GM12865 (cell line): ENCODE measurements at regions not wholly inside any gene's neighbourhood (a gene's known extent, or its start where the extent isn't known, plus 50 kb on each side); places are given as distances from the start of the nearest gene placed in this dataset.
"Not testable (repeated sequence)": the region's sequence is repeated elsewhere in the genome, so short reads cannot be mapped to it uniquely, and the experiment has no call there.

Experiments used
- DNase-seq: peaks from one replicate; pipeline ENCODE4 v3.0.0; 2010; ENCODE audit warnings: low read depth
- H3K4me3 ChIP-seq: 2 replicates; pipeline ENCODE4 v1.5.1; 2011; ENCODE audit warnings: mild to moderate bottlenecking, low read depth, low read length, control low read depth
- TF ChIP-seq, protein P1 (sequence below): IDR thresholded peaks from 2 replicates; pipeline ENCODE4 v1.5.1; 2011; ENCODE audit warnings: low read length, control low read depth, low read depth, inconsistent platforms; ENCODE audit not compliant: insufficient read depth; ENCODE audit errors: missing control alignments

DNA sequence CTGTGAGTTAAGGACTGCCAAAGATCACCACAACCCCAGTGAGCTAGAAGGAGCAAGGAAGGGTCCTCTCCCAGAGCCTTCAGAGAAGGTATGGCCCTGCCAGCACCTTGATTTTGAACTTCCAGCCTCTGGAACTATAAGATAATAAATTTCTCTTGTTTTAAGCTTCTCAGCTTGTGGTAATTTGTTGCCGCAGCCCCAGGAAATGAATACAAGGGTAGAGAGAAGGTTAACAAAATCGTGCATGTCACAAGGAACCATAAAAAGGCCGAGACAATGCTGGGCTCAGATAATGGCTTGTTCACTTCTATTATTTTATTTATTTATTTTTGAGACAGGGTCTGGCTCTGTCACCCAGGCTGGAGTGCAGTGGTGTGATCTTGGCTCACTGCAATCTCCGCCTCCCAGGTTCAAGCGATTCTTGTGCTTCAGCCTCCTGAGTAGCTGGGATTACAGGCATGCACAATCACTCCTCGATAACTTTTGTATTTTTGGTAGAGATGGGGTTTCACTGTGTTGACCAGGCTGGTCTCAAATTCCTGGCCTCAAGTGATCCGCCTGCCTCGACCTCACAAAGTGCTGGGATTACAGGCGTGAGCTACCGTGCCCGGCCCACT, 71.5 kb downstream of the WSB1 start:
- not testable (repeated sequence) for DNase-seq, H3K4me3 ChIP-seq

DNA sequence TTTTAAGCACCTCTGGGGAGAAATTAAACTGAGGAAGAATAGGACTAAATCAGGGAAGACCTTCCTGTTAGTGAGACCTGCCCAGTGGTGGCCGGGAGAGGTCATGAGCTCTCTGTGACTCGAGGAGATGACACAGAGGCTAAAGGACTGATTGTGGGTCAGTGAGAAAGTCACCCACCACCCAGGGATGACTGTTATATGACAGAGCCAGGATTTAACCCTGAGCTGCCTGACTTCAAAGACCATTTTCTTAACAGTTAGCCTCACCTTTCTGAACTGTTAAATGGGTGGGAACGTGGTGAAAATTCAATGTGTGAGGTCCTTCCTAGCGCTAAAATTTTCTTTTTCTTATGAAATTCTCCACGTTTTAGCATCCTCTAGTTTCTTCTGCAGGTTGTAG, 72.5 kb downstream of the WSB1 start:
- TF ChIP-seq, protein P1, sequence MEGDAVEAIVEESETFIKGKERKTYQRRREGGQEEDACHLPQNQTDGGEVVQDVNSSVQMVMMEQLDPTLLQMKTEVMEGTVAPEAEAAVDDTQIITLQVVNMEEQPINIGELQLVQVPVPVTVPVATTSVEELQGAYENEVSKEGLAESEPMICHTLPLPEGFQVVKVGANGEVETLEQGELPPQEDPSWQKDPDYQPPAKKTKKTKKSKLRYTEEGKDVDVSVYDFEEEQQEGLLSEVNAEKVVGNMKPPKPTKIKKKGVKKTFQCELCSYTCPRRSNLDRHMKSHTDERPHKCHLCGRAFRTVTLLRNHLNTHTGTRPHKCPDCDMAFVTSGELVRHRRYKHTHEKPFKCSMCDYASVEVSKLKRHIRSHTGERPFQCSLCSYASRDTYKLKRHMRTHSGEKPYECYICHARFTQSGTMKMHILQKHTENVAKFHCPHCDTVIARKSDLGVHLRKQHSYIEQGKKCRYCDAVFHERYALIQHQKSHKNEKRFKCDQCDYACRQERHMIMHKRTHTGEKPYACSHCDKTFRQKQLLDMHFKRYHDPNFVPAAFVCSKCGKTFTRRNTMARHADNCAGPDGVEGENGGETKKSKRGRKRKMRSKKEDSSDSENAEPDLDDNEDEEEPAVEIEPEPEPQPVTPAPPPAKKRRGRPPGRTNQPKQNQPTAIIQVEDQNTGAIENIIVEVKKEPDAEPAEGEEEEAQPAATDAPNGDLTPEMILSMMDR: no peak
- H3K4me3 ChIP-seq: no peak overlapping the region
- no peak for DNase-seq

DNA sequence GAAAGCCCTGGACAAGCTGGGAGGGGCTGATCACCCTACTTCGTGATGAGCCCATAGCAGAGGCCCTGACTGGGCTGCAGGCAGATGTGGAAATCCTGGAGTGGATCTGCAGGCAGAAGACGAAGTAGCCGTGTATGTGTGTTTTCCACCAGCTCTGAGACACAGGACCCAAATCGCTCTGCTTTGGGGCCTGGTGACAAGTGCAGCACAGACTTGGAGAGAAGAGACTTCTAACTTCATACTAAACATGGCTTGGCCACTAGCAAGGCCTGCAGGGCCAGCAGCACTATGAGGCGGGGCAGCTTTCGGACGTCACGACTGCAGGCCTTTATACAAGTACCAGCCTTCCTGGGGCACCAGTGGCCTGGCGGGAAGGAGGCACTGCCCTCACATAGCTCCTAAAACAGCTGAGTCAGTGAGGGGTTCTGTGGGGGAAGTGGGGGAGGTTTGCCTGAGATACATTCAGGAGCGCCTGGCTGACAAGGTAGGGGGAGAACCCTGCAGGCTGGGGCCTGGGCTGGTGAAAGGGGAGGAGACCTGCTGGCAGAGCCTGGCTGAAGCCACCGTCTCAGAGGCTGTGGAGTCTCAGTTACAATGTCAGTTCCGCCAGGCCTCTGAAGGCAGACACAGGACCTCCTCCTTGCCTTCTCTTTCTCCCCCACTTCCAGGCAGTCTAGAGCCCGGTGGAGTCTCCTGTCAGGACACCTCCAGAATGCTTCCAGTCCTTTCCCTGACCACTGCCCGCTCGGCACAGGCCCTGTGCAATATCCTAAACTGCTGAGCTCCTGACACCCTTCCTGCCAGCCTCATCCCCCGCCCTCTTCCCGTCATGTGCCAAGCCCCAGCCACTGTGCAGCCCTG, 73.4 kb downstream of the WSB1 start:
- TF ChIP-seq, protein P1: no peak
- no peak for DNase-seq

DNA sequence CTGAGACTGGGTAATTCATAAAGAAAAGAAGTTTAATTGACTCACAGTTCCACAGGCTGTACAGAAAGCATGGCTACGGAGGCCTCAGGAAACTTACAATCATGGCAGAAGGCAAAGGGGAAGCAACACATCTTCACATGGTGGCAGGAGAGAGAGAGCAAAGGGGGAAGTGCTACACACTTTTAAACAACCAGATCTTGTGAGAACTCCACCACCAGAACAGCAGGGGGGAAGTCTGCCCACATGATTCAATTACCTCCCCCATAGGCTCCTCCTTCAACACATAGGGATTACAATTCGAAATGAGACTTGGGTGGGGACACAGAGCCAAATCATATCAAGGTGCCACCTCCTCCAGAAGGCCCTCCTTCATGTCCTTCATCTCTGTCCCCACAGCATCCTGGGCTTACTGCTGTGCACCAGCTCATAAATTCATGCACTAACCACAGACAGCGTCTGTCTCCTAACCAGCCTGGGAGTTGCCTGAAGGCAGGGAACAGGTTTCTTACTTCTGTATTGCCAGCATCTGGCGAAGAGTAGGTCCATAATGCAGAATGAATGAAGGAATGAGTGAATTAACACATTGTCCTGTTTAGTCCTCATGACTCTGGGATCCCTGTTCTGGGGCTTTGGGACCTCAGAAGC, 74.4 kb downstream of the WSB1 start:
- no peak for DNase-seq
- no peak overlapping the region for H3K4me3 ChIP-seq
- TF ChIP-seq, protein P1: no peak

More for the DNA sequence above, 73.4 kb downstream of the WSB1 start:
- H3K4me3 ChIP-seq: no peak overlapping the region

DNA sequence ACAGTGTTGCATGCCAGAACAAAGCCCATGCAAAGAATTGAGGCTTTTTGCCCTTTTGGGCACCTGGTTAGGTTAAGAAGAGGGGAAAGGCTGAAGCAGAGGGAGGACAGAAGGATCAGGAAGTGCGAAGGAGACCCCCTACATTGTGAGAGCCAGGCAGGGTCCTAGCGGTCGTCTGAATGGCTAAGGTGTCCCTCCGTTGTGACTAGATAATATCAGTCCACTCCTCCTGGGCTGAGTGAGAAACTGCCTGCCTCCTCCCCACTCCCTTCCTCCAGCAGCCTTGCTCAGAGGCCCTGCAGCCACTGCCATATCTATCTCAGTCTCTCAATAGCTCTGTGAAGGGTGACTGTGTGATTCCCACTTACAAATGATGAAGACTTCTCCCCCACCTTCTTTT, 75.1 kb downstream of the WSB1 start:
- TF ChIP-seq, protein P1: no peak
- DNase-seq: no peak
- no peak overlapping the region for H3K4me3 ChIP-seq

DNA sequence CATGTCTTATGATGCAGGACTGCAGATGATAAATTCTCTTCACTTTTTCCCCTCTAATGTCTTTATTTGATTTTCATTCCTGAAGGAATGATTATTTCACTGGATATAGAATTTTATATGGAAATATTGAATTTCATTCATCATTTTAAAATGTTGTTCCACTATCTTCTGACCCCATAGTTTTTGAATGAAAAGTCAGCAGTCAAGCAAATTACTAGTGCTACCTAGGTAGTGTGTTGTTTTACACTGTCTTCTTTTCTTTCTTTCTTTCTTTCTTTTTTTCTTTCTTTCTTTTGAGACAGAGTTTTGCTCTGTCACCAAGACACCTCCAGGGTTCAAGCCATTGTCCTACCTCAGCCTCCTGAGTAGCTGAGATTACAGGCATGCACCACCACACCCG, 76.9 kb downstream of the WSB1 start:
- no peak overlapping the region for H3K4me3 ChIP-seq
- no peak for DNase-seq
- TF ChIP-seq, protein P1: no peak

DNA sequence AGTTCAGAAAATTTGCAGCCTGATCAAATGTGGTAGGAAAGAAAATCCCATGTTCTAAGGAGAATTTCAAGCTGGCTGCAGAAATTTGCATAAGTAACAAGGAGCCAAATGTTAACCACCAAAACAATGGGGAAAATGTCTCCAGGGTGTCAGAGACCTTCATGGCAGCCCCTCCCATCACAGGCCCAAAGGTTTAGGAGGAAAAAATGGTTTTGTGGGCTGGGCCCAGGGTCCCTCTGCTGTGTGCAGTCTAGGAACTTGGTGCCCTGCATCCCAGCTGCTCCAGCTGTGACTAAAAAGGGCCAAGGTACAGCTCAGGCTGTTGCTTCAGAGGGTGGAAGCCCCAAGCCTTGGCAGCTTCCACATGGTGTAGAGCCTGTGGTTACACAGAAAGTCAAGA, 79.8 kb downstream of the WSB1 start:
- DNase-seq, H3K4me3 ChIP-seq: not testable (repeated sequence)
